ENCODE measurements at regions not wholly inside any gene's neighbourhood (a gene's known extent, or its start where the extent isn't known, plus 50 kb on each side); places are given as distances from the start of the nearest gene placed in this dataset.

- Histone ChIP-seq H3K27me3 (ENCODE audit: insufficient read depth, low read length) (no peaks in the 10 kb centered on the region), H2AFZ (ENCODE audit: low read length, unreplicated experiment) (no peak overlapping the region), H3K36me3 (ENCODE audit: insufficient read depth, low read length) (no peaks in the 10 kb centered on the region), H3K4me1 (ENCODE audit: control insufficient read depth, insufficient read depth, low read length, unreplicated experiment) (no peaks in the 10 kb centered on the region), H3K27ac (ENCODE audit: low read depth, low read length) (no peak overlapping the region), H3K79me2 (ENCODE audit: control insufficient read depth, insufficient read depth, low read length, unreplicated experiment) (no peaks in the 10 kb centered on the region), H3K4me3 (ENCODE audit: low read depth, low read length) (no peak overlapping the region)
These were observed 237.3 kb upstream of the POU3F1 start for GRCh38 chr1:38283696-38284470.

DNA sequence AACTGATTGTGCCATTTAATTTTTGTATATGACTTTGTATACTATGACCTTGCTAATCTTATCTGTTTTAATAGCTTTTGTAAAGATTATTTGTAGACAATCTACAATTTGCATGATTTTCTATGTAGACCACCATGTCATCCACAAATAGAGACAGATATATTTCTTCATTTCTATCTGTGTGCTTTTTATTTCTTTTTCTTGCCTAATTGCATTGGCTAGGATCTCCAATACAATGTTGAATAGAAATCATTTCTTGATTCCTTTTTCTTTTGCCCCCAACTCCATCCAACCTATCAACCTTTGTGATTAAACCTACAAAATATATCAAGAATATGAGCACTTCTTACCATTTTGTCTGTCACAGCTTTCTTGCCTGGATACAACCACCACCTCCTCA is 232.6 kb upstream of the POU3F1 start:
- Histone ChIP-seq H3K4me1 (ENCODE audit: control insufficient read depth, insufficient read depth, low read length, unreplicated experiment) (no peaks in the 10 kb centered on the region), H3K4me3 (ENCODE audit: low read depth, low read length) (no peak overlapping the region), H3K79me2 (ENCODE audit: control insufficient read depth, insufficient read depth, low read length, unreplicated experiment) (no peaks in the 10 kb centered on the region), H3K27me3 (ENCODE audit: insufficient read depth, low read length) (no peaks in the 10 kb centered on the region), H2AFZ (ENCODE audit: low read length, unreplicated experiment) (no peak overlapping the region), H3K36me3 (ENCODE audit: insufficient read depth, low read length) (no peaks in the 10 kb centered on the region), H3K27ac (ENCODE audit: low read depth, low read length) (no peak overlapping the region)

DNA sequence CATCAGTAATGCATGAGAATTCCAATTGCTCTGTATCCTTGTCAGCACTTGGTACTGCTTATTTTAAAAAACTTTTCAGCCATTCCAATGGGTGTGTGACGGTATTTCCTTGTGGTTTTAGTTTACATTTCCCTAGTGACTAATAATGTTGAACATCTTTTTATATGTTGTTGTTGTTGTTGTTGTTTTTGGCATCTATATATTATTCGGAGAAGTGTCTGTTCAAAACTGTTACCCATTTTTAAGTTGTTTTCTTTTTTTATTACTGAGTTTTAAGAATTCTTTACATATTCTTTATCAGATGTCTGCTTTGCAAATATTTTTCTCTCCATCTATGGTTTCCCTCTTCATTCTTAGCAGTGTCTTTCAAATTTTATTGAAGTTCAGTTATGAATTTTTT is 231.1 kb upstream of the POU3F1 start:
- Histone ChIP-seq H3K79me2 (ENCODE audit: control insufficient read depth, insufficient read depth, low read length, unreplicated experiment) (no peaks in the 10 kb centered on the region), H3K4me1 (ENCODE audit: control insufficient read depth, insufficient read depth, low read length, unreplicated experiment) (no peaks in the 10 kb centered on the region), H3K4me3 (ENCODE audit: low read depth, low read length) (no peak overlapping the region), H3K36me3 (ENCODE audit: insufficient read depth, low read length) (no peaks in the 10 kb centered on the region), H2AFZ (ENCODE audit: low read length, unreplicated experiment) (no peak overlapping the region), H3K27ac (ENCODE audit: low read depth, low read length) (no peak overlapping the region), H3K27me3 (ENCODE audit: insufficient read depth, low read length) (peaks cover 6% of the 10 kb centered on the region; the same call in 1 of the 2 replicates)

DNA sequence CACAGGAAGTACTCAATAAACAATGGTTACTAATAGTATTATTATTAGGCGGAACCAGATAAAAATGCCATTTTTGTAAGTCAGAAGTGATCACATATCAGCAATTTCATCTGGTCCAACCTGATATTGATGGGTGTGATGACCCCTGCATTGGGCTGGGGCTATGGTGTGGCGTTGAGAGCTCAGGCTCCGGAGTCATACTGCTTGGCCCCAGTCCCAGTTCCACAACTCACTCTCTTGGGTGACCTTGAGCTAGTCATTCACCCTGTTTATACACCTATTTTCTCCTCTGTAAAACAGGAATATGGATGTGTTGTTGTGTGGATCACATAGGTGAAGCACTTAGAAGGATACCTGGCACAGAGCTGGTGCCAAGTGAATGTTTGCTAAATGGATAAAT is 229.4 kb upstream of the POU3F1 start:
- Histone ChIP-seq H3K27me3 (ENCODE audit: insufficient read depth, low read length) (peaks cover 8% of the 10 kb centered on the region; the same call in 1 of the 2 replicates), H3K36me3 (ENCODE audit: insufficient read depth, low read length) (no peaks in the 10 kb centered on the region), H3K4me3 (ENCODE audit: low read depth, low read length) (no peak overlapping the region), H3K4me1 (ENCODE audit: control insufficient read depth, insufficient read depth, low read length, unreplicated experiment) (no peaks in the 10 kb centered on the region), H3K27ac (ENCODE audit: low read depth, low read length) (no peak overlapping the region), H2AFZ (ENCODE audit: low read length, unreplicated experiment) (no peak overlapping the region), H3K79me2 (ENCODE audit: control insufficient read depth, insufficient read depth, low read length, unreplicated experiment) (no peaks in the 10 kb centered on the region)

GRCh38 chr1:38274974-38275373 is 228.4 kb upstream of the POU3F1 start:
- Histone ChIP-seq H3K27me3 (ENCODE audit: insufficient read depth, low read length) (peaks cover 14% of the 10 kb centered on the region), H3K4me3 (ENCODE audit: low read depth, low read length) (no peak overlapping the region), H3K79me2 (ENCODE audit: control insufficient read depth, insufficient read depth, low read length, unreplicated experiment) (no peaks in the 10 kb centered on the region), H3K27ac (ENCODE audit: low read depth, low read length) (no peak overlapping the region), H2AFZ (ENCODE audit: low read length, unreplicated experiment) (no peak overlapping the region), H3K4me1 (ENCODE audit: control insufficient read depth, insufficient read depth, low read length, unreplicated experiment) (no peaks in the 10 kb centered on the region), H3K36me3 (ENCODE audit: insufficient read depth, low read length) (no peaks in the 10 kb centered on the region)

DNA sequence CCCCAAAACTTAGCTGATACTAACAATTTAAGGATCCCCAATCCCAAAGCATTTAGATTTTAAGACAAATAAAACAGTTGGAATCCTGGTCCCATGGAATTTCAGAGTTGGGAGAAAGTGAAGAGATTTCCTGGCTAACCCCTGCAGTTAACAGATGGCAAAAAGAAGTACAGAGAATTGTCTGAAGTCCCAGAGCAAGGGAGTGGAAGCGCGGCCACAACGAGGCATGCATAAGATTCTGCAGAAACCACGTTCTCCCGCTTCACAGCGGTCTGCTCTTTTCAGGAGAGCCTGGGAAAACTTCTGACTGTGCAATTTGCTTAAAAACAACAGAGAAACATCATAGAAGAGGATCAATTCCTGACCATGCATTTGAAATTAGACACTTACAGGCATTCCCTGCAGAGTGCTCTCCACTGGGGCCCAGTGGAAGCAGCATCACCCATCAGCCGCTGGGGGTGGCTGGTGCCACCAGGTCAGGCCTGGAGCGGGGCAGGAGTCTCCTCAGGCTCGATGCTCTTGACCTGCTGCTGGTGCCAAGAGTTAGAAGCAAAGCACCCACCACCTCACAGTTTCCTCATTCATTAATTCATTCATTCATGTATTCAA is 226.7 kb upstream of the POU3F1 start:
- Histone ChIP-seq H3K27ac (ENCODE audit: low read depth, low read length) (no peak overlapping the region), H3K79me2 (ENCODE audit: control insufficient read depth, insufficient read depth, low read length, unreplicated experiment) (no peaks in the 10 kb centered on the region), H3K4me1 (ENCODE audit: control insufficient read depth, insufficient read depth, low read length, unreplicated experiment) (no peaks in the 10 kb centered on the region), H2AFZ (ENCODE audit: low read length, unreplicated experiment) (no peak overlapping the region), H3K27me3 (ENCODE audit: insufficient read depth, low read length) (peaks cover 14% of the 10 kb centered on the region), H3K36me3 (ENCODE audit: insufficient read depth, low read length) (no peaks in the 10 kb centered on the region), H3K4me3 (ENCODE audit: low read depth, low read length) (no peak overlapping the region)

- Histone ChIP-seq H3K79me2 (ENCODE audit: control insufficient read depth, insufficient read depth, low read length, unreplicated experiment) (no peaks in the 10 kb centered on the region), H3K27ac (ENCODE audit: low read depth, low read length) (no peak overlapping the region), H3K36me3 (ENCODE audit: insufficient read depth, low read length) (no peaks in the 10 kb centered on the region), H3K27me3 (ENCODE audit: insufficient read depth, low read length) (peaks cover 14% of the 10 kb centered on the region), H2AFZ (ENCODE audit: low read length, unreplicated experiment) (no peak overlapping the region), H3K4me1 (ENCODE audit: control insufficient read depth, insufficient read depth, low read length, unreplicated experiment) (no peaks in the 10 kb centered on the region), H3K4me3 (ENCODE audit: low read depth, low read length) (no peak overlapping the region)
These were observed 225.9 kb upstream of the POU3F1 start for GRCh38 chr1:38272515-38272914.

DNA sequence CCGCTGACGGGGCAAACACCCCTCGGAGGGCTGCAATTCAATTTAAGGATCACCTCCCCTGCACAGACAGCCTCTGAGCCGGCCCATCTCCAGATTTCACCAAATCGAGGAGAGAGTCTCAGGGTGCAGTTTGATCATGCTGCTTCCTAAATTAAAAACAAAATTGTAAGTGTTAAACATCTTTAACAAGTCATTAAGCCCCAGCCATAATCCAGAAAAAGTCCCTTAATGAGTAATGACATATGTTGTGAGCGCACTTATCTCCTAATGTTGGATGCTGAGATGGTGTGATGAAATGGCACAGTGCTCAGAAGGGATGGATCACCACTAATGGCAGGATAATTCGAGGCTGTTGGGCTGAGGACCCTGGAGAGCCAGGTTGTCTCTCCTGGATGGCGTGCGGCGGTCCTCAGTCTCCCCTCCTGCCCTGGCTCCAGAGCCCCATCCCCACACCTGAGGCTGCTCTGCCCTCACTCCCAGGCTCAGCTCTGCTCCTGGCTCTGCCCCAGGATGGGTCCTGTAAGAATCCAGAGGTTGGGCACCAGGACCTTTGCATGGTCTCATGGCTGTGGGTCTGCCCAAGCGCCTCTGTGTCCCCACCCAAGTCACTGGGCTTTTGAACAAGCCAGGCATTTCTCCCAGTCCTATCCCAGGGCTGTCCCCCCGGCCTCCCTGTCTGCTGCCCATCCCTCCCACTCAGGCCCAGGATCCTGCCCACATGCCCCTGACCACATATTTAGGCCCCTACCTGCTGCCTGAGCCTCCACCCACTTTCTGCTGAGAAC is 224.4 kb upstream of the POU3F1 start:
- Histone ChIP-seq H2AFZ (ENCODE audit: low read length, unreplicated experiment) (no peak overlapping the region), H3K4me1 (ENCODE audit: control insufficient read depth, insufficient read depth, low read length, unreplicated experiment) (no peaks in the 10 kb centered on the region), H3K4me3 (ENCODE audit: low read depth, low read length) (no peak overlapping the region), H3K79me2 (ENCODE audit: control insufficient read depth, insufficient read depth, low read length, unreplicated experiment) (no peaks in the 10 kb centered on the region), H3K27ac (ENCODE audit: low read depth, low read length) (no peak overlapping the region), H3K27me3 (ENCODE audit: insufficient read depth, low read length) (peaks cover 14% of the 10 kb centered on the region), H3K36me3 (ENCODE audit: insufficient read depth, low read length) (no peaks in the 10 kb centered on the region)

DNA sequence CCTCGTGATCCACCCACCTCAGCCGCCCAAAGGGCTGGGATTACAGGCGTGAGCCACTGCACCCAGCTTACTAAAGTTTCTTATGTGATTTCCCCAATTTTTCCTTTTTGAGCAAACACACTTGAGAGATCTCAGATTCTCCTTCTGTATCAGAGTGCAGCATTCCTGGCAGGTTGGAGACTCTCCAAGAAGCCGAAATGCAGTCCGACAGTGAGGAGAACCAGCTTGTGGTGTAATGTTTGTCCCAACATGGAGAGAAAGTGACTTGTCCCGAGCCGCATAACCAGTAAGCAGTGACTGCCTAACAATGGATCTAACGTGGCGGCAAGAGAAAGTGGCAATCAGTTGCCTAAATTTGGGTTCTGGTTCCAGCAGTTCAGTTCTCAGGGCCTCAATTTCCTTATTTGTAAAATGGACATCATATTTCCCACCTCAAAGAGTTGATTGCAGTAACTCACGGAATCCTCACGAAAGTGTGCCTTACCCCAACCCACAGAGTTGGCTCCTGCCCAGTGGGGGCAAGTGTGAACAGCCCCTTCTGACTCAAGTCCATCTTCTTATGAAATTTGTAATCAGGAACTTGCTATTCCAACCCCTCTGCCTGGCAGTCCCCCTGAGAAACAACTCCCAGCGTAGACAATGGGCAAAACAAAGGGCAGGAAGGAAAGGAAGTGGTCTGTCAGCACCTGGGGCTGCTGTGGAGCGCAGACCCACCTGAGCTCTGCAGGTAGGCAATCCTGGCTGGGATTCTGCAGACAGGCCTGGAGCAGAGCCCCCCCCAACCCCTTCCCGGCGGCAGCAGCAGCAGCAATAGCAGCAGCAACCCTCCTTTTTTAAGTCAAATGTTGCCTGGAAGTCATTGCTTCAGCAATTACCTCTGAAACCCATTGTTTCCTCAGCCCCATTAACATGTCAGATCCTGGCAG is 223.6 kb upstream of the POU3F1 start:
- H3K79me2 ChIP-seq (ENCODE audit: control insufficient read depth, insufficient read depth, low read length, unreplicated experiment): no peaks in the 10 kb centered on the region
- H3K27ac ChIP-seq (ENCODE audit: low read depth, low read length): no peak overlapping the region
- no peaks in the 10 kb centered on the region for H3K4me1 ChIP-seq (ENCODE audit: control insufficient read depth, insufficient read depth, low read length, unreplicated experiment)
- H3K36me3 ChIP-seq (ENCODE audit: insufficient read depth, low read length): no peaks in the 10 kb centered on the region
- no peak overlapping the region for H3K4me3 ChIP-seq (ENCODE audit: low read depth, low read length)
- H3K27me3 ChIP-seq (ENCODE audit: insufficient read depth, low read length): peaks cover 14% of the 10 kb centered on the region
- no peak overlapping the region for H2AFZ ChIP-seq (ENCODE audit: low read length, unreplicated experiment)

GRCh38 chr1:38268226-38268625 is 221.6 kb upstream of the POU3F1 start:
- H3K27ac ChIP-seq (ENCODE audit: low read depth, low read length): no peak overlapping the region
- H3K4me3 ChIP-seq (ENCODE audit: low read depth, low read length): no peak overlapping the region
- no peak overlapping the region for H2AFZ ChIP-seq (ENCODE audit: low read length, unreplicated experiment)
- H3K36me3 ChIP-seq (ENCODE audit: insufficient read depth, low read length): no peaks in the 10 kb centered on the region
- H3K27me3 ChIP-seq (ENCODE audit: insufficient read depth, low read length): peaks cover 13% of the 10 kb centered on the region
- no peaks in the 10 kb centered on the region for H3K79me2 ChIP-seq (ENCODE audit: control insufficient read depth, insufficient read depth, low read length, unreplicated experiment)
- no peaks in the 10 kb centered on the region for H3K4me1 ChIP-seq (ENCODE audit: control insufficient read depth, insufficient read depth, low read length, unreplicated experiment)
